ENCODE measurements at regions not wholly inside any gene's neighbourhood (a gene's known extent, or its start where the extent isn't known, plus 50 kb on each side); places are given as distances from the start of the nearest gene placed in this dataset.

GRCh38 chr6:81847866-81848265 lies 95.4 kb upstream of the TENT5A start:
- no peak overlapping the region for H3K27ac ChIP-seq (ENCODE audit: low read depth, low read length, poor library complexity, severe bottlenecking)
- no peak overlapping the region for H3K4me3 ChIP-seq (ENCODE audit: low read depth, low read length, poor library complexity, severe bottlenecking)
- no peaks in the 10 kb centered on the region for H3K9me3 ChIP-seq (ENCODE audit: low read length)
- TF ChIP-seq EZH2phosphoT487 (IDR thresholded peaks at IDR 0.05; ENCODE audit: borderline replicate concordance, low read depth, low read length) (no peak), CTCF (conservative IDR thresholded peaks at IDR 0.05; ENCODE audit: low read length) (no peak)
- no TSS peak for BruUV-seq (replicated peaks)
- ChIA-PET POLR2A (interaction anchor here (1.3 kb wide), 1 partner anchor 9 kb away, joined by 3 read pairs; no protein-coding TSS in a partner anchor), CTCF (ENCODE audit: unreplicated experiment) (no interaction called here)
- H3K36me3 ChIP-seq (ENCODE audit: insufficient read depth, low read length), result no peaks in the 10 kb centered on the region
- H3K79me2 ChIP-seq (ENCODE audit: insufficient read depth, low read depth, low read length), result no peaks in the 10 kb centered on the region
- no peaks in the 10 kb centered on the region for H3K4me1 ChIP-seq (ENCODE audit: insufficient read depth, low read length, poor library complexity, severe bottlenecking)
- no peak overlapping the region for H3K4me2 ChIP-seq (ENCODE audit: low read length)
- H2AFZ ChIP-seq (ENCODE audit: low read length), result no peak overlapping the region
- H4K20me1 ChIP-seq (ENCODE audit: insufficient read depth, low read length), result no peaks in the 10 kb centered on the region
- DNase-seq (ENCODE audit: low spot score), result no peak
- no peaks in the 10 kb centered on the region for H3K9me2 ChIP-seq (ENCODE audit: insufficient read depth, low read length)
- intact Hi-C loops (cut with micrococcal nuclease; ENCODE audit: unreplicated experiment), result no loop called here

- Histone ChIP-seq H3K4me3 (ENCODE audit: low read depth, low read length, poor library complexity, severe bottlenecking) (no peak overlapping the region), H4K20me1 (ENCODE audit: insufficient read depth, low read length) (no peaks in the 10 kb centered on the region), H3K79me2 (ENCODE audit: insufficient read depth, low read depth, low read length) (no peaks in the 10 kb centered on the region), H3K9me3 (ENCODE audit: low read length) (no peaks in the 10 kb centered on the region), H3K9me2 (ENCODE audit: insufficient read depth, low read length) (no peaks in the 10 kb centered on the region), H2AFZ (ENCODE audit: low read length) (no peak overlapping the region), H3K36me3 (ENCODE audit: insufficient read depth, low read length) (no peaks in the 10 kb centered on the region), H3K27ac (ENCODE audit: low read depth, low read length, poor library complexity, severe bottlenecking) (no peak overlapping the region), H3K4me1 (ENCODE audit: insufficient read depth, low read length, poor library complexity, severe bottlenecking) (no peaks in the 10 kb centered on the region), H3K4me2 (ENCODE audit: low read length) (no peak overlapping the region)
- DNase-seq (ENCODE audit: low spot score), result no peak
- CTCF ChIA-PET (ENCODE audit: unreplicated experiment), result no interaction called here
- no TSS peak for BruUV-seq (replicated peaks)
- POLR2A ChIA-PET, result no interaction called here
- intact Hi-C loops (cut with micrococcal nuclease; ENCODE audit: unreplicated experiment), result no loop called here
- TF ChIP-seq CTCF (conservative IDR thresholded peaks at IDR 0.05; ENCODE audit: low read length) (no peak), EZH2phosphoT487 (IDR thresholded peaks at IDR 0.05; ENCODE audit: borderline replicate concordance, low read depth, low read length) (no peak)
Measured at GRCh38 chr6:81844686-81845085, 92.2 kb upstream of the TENT5A start.

GRCh38 chr6:81843302-81843701 lies 90.8 kb upstream of the TENT5A start:
- CTCF ChIA-PET (ENCODE audit: unreplicated experiment), result no interaction called here

More at GRCh38 chr6:81843302-81843701, 90.8 kb upstream of the TENT5A start:
- no peaks in the 10 kb centered on the region for H4K20me1 ChIP-seq (ENCODE audit: insufficient read depth, low read length)
- intact Hi-C loops (cut with micrococcal nuclease; ENCODE audit: unreplicated experiment), result no loop called here
- BruUV-seq (replicated peaks), result no TSS peak
- TF ChIP-seq CTCF (conservative IDR thresholded peaks at IDR 0.05; ENCODE audit: low read length), result no peak
- no peak for TF ChIP-seq EZH2phosphoT487 (IDR thresholded peaks at IDR 0.05; ENCODE audit: borderline replicate concordance, low read depth, low read length)
- H3K4me3 ChIP-seq (ENCODE audit: low read depth, low read length, poor library complexity, severe bottlenecking), result no peak overlapping the region
- H3K4me1 ChIP-seq (ENCODE audit: insufficient read depth, low read length, poor library complexity, severe bottlenecking), result no peaks in the 10 kb centered on the region
- no peak overlapping the region for H3K27ac ChIP-seq (ENCODE audit: low read depth, low read length, poor library complexity, severe bottlenecking)
- no peak overlapping the region for H3K4me2 ChIP-seq (ENCODE audit: low read length)
- H3K9me2 ChIP-seq (ENCODE audit: insufficient read depth, low read length), result no peaks in the 10 kb centered on the region
- no peak overlapping the region for H2AFZ ChIP-seq (ENCODE audit: low read length)
- no peak for DNase-seq (ENCODE audit: low spot score)
- POLR2A ChIA-PET, result no interaction called here
- no peaks in the 10 kb centered on the region for H3K36me3 ChIP-seq (ENCODE audit: insufficient read depth, low read length)
- no peaks in the 10 kb centered on the region for H3K9me3 ChIP-seq (ENCODE audit: low read length)
- no peaks in the 10 kb centered on the region for H3K79me2 ChIP-seq (ENCODE audit: insufficient read depth, low read depth, low read length)

Data from OCI-LY7 (cell line).